GM18951 (cell line): ENCODE measurements at regions not wholly inside any gene's neighbourhood (a gene's known extent, or its start where the extent isn't known, plus 50 kb on each side); places are given as distances from the start of the nearest gene placed in this dataset.

Source experiments
- POLR2A ChIP-seq: IDR thresholded peaks from 4 replicates; pipeline ENCODE4 v1.6.1; 2011; ENCODE audit warnings: mild to moderate bottlenecking; ENCODE audit not compliant: insufficient read length, insufficient read depth; ENCODE audit errors: extremely low read depth
- in situ Hi-C: fragments of 300-500 bp; cut with MboI; formaldehyde crosslinking; loops from one replicate; pipeline ENCODE4 v1.12.0; 2022; ENCODE audit warnings: low sequenced_read_pairs, mixed read lengths, inconsistent platforms; ENCODE audit not compliant: unreplicated experiment

- TF ChIP-seq POLR2A = no peak
- in situ Hi-C loops = no loop called here
Measured at GRCh38 chr5:26737348-26738265, 300.8 kb downstream of the CDH9 start.

GRCh38 chr5:26727916-26728315 is 310.5 kb downstream of the CDH9 start:
- in situ Hi-C loops = no loop called here

GRCh38 chr5:26719803-26720202 is 318.6 kb downstream of the CDH9 start:
- no peak for TF ChIP-seq POLR2A
- in situ Hi-C loops = no loop called here

More at GRCh38 chr5:26727916-26728315, 310.5 kb downstream of the CDH9 start:
- no peak for TF ChIP-seq POLR2A

GRCh38 chr5:26700759-26701384 is 337.5 kb downstream of the CDH9 start:
- in situ Hi-C loops = no loop called here
- TF ChIP-seq POLR2A = no peak

- no peak for TF ChIP-seq POLR2A
- in situ Hi-C loops = no loop called here
Measured at GRCh38 chr5:26692952-26693351, 345.4 kb downstream of the CDH9 start.

GRCh38 chr5:26691486-26691885 is 346.9 kb downstream of the CDH9 start:
- no peak for TF ChIP-seq POLR2A
- in situ Hi-C loops = no loop called here

GRCh38 chr5:26690511-26690910 is 347.9 kb downstream of the CDH9 start:
- in situ Hi-C loops = no loop called here
- TF ChIP-seq POLR2A = no peak

- TF ChIP-seq POLR2A = no peak
- in situ Hi-C loops = no loop called here
Measured at GRCh38 chr5:26681861-26682260, 356.5 kb downstream of the CDH9 start.

- in situ Hi-C loops = no loop called here
Measured at GRCh38 chr5:26674846-26675245, 363.5 kb downstream of the CDH9 start.

GRCh38 chr5:26669523-26669922 is 368.9 kb downstream of the CDH9 start:
- no peak for TF ChIP-seq POLR2A
- in situ Hi-C loops = no loop called here

More at GRCh38 chr5:26674846-26675245, 363.5 kb downstream of the CDH9 start:
- TF ChIP-seq POLR2A = no peak

- in situ Hi-C loops = no loop called here
- no peak for TF ChIP-seq POLR2A
Measured at GRCh38 chr5:26669031-26669430, 369.4 kb downstream of the CDH9 start.

GRCh38 chr5:26666371-26666770 is 372.0 kb downstream of the CDH9 start:
- no peak for TF ChIP-seq POLR2A
- in situ Hi-C loops = no loop called here

GRCh38 chr5:26663500-26663899 is 374.9 kb downstream of the CDH9 start:
- TF ChIP-seq POLR2A = no peak
- in situ Hi-C loops = no loop called here
